ENCODE measurements at regions not wholly inside any gene's neighbourhood (a gene's known extent, or its start where the extent isn't known, plus 50 kb on each side); places are given as distances from the start of the nearest gene placed in this dataset.

DNA sequence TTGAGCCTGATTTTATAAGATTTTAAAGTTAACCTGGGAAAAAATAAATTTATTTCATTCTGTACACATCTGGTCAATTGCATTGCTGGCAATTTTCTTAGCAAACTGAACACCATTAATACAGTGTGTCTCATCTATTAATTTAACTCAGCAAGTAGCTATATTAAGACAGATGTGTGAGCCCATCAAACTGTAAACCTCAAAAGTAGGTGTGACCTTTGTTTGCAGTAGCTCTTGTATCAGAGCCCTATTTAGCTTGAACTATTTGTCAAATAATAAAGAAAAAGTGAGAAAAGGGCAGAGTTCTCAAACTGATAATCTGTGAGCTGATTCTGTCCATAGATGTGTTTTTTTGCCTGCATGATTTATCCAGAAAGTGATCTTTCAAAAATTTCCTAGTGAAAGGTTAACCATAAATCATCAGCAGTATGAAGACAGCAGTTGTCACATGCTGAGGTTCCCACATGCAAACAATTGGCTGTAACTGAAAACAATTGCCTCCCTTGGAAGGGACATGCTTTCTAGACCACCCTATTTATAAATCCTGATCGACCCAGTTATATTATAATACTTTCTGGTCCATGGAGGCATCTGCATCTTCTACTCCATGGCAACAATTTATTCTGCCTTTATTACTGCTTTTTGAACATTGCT lies 646.5 kb downstream of the NSUN3 start:
- FAIRE-seq (no peak), DNase-seq (ENCODE audit: insufficient read length, low spot score) (no peak)
- TF ChIP-seq, protein P1, sequence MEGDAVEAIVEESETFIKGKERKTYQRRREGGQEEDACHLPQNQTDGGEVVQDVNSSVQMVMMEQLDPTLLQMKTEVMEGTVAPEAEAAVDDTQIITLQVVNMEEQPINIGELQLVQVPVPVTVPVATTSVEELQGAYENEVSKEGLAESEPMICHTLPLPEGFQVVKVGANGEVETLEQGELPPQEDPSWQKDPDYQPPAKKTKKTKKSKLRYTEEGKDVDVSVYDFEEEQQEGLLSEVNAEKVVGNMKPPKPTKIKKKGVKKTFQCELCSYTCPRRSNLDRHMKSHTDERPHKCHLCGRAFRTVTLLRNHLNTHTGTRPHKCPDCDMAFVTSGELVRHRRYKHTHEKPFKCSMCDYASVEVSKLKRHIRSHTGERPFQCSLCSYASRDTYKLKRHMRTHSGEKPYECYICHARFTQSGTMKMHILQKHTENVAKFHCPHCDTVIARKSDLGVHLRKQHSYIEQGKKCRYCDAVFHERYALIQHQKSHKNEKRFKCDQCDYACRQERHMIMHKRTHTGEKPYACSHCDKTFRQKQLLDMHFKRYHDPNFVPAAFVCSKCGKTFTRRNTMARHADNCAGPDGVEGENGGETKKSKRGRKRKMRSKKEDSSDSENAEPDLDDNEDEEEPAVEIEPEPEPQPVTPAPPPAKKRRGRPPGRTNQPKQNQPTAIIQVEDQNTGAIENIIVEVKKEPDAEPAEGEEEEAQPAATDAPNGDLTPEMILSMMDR (IDR thresholded peaks at IDR 0.05; ENCODE audit: insufficient read depth, missing control alignments): no peak

GRCh38 chr3:94714194-94714593 lies 651.3 kb downstream of the NSUN3 start:
- FAIRE-seq: no peak
- DNase-seq (ENCODE audit: insufficient read length, low spot score): no peak
- TF ChIP-seq, protein P1 (IDR thresholded peaks at IDR 0.05; ENCODE audit: insufficient read depth, missing control alignments): no peak

- DNase-seq (ENCODE audit: insufficient read length, low spot score): no peak
- no peak for FAIRE-seq
- TF ChIP-seq, protein P1 (IDR thresholded peaks at IDR 0.05; ENCODE audit: insufficient read depth, missing control alignments): peak; percentile 13
Measured at GRCh38 chr3:94716326-94717018, 653.6 kb downstream of the NSUN3 start.

DNA sequence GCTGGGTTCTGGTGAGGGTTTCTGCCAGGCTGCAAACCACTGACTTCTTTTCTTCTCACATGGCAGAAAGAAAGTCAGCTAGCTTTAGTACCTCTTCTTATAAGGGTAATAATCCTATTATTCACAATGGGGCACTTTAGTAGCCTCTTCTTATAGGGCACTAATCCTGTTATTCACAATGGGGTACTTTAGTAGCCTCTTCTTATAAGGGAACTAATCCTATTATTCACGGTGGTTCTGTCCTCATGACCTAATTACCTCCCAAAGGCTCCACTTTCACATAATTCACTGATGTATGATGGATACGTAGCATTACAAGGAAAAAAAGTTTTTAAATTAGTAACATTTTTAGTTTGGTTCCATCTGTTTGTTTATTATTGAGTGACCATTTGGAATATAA lies 671.3 kb downstream of the NSUN3 start:
- no peak for FAIRE-seq
- DNase-seq (ENCODE audit: insufficient read length, low spot score): no peak
- TF ChIP-seq, protein P1 (IDR thresholded peaks at IDR 0.05; ENCODE audit: insufficient read depth, missing control alignments): no peak

- TF ChIP-seq, protein P1 (IDR thresholded peaks at IDR 0.05; ENCODE audit: insufficient read depth, missing control alignments): no peak
- DNase-seq (ENCODE audit: insufficient read length, low spot score) (no peak), FAIRE-seq (no peak)
Measured at GRCh38 chr3:94735354-94735753, 672.5 kb downstream of the NSUN3 start.

DNA sequence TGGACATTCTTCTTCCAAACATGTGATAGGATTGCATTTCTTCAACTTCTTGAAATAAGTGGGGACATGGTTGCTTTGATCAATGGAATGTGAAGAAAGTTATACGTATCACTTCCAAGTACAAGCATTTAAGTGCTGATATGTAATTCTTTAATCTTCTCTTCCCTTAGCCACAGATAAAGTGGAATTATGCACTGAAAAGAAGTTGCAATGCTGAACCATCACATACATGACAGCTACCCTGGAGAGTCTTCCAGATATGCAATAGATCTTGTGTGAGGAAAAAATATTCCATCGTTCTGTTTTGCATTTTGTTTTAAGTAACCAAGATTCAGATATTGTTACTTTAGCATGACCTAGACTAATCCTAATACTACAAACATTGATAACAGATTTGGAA lies 674.3 kb downstream of the NSUN3 start:
- FAIRE-seq (no peak), DNase-seq (ENCODE audit: insufficient read length, low spot score) (no peak)
- TF ChIP-seq, protein P1 (IDR thresholded peaks at IDR 0.05; ENCODE audit: insufficient read depth, missing control alignments): no peak

DNA sequence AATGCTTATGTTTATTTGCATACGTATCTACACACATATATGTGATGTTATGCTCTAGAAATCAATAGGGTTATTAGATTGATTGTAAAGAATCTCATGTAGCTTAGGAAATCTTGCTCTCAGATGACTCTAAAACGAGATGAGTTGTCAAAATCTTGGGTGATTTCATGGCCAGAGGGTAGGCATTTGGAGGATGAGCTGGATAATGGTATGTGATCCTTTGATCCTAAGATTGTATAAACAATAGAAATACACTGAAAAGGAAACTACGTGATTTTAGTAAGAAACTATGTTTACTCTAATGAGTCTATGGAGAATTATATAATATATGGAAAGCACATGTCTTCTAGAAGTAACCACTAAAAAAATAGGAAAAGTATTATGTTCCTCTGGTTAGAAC lies 676.6 kb downstream of the NSUN3 start:
- DNase-seq (ENCODE audit: insufficient read length, low spot score): no peak

More for the DNA sequence above, 676.6 kb downstream of the NSUN3 start:
- no peak for FAIRE-seq
- TF ChIP-seq, protein P1 (IDR thresholded peaks at IDR 0.05; ENCODE audit: insufficient read depth, missing control alignments): no peak
